ENCODE measurements at regions not wholly inside any gene's neighbourhood (a gene's known extent, or its start where the extent isn't known, plus 50 kb on each side); places are given as distances from the start of the nearest gene placed in this dataset.

- Mint-ChIP-seq H3K36me3 (ENCODE audit: insufficient read depth, unreplicated experiment) (no peaks in the 10 kb centered on the region), H3K9me3 (ENCODE audit: low read depth, unreplicated experiment) (no peaks in the 10 kb centered on the region), H3K27ac (ENCODE audit: unreplicated experiment) (no peak overlapping the region), H3K4me3 (ENCODE audit: low read depth, unreplicated experiment) (no peak overlapping the region), H3K4me1 (ENCODE audit: low read depth, unreplicated experiment) (no peaks in the 10 kb centered on the region), H3K27me3 (ENCODE audit: unreplicated experiment) (peaks cover 75% of the 10 kb centered on the region)
- no peak for DNase-seq
- intact Hi-C loops (cut with micrococcal nuclease; ENCODE audit: unreplicated experiment): no loop called here
- CTCF ChIA-PET: interaction anchor here (1.4 kb wide), 1 partner anchor 14 kb away, joined by 3 read pairs; no protein-coding TSS in a partner anchor
- BruUV-seq (replicated peaks): no TSS peak
- no peak for TF ChIP-seq CTCF (IDR thresholded peaks at IDR 0.05; ENCODE audit: unreplicated experiment)
Measured at GRCh38 chr20:56988446-56988845, 278.0 kb downstream of the BMP7 start.

GRCh38 chr20:56989516-56989915, 276.9 kb downstream of the BMP7 start:
- no peak overlapping the region for H3K27ac Mint-ChIP-seq (ENCODE audit: unreplicated experiment)
- CTCF ChIA-PET: no interaction called here
- DNase-seq: no peak
- no peak overlapping the region for H3K4me3 Mint-ChIP-seq (ENCODE audit: low read depth, unreplicated experiment)
- no peaks in the 10 kb centered on the region for H3K4me1 Mint-ChIP-seq (ENCODE audit: low read depth, unreplicated experiment)
- H3K36me3 Mint-ChIP-seq (ENCODE audit: insufficient read depth, unreplicated experiment): no peaks in the 10 kb centered on the region
- H3K27me3 Mint-ChIP-seq (ENCODE audit: unreplicated experiment): peaks cover 77% of the 10 kb centered on the region
- TF ChIP-seq CTCF (IDR thresholded peaks at IDR 0.05; ENCODE audit: unreplicated experiment): no peak
- intact Hi-C loops (cut with micrococcal nuclease; ENCODE audit: unreplicated experiment): no loop called here
- no peaks in the 10 kb centered on the region for H3K9me3 Mint-ChIP-seq (ENCODE audit: low read depth, unreplicated experiment)
- BruUV-seq (replicated peaks): no TSS peak

- no peak overlapping the region for H3K27ac Mint-ChIP-seq (ENCODE audit: unreplicated experiment)
- H3K27me3 Mint-ChIP-seq (ENCODE audit: unreplicated experiment): peaks cover 95% of the 10 kb centered on the region
- TF ChIP-seq CTCF (IDR thresholded peaks at IDR 0.05; ENCODE audit: unreplicated experiment): no peak
- CTCF ChIA-PET: no interaction called here
- no peak for DNase-seq
- no peaks in the 10 kb centered on the region for H3K4me1 Mint-ChIP-seq (ENCODE audit: low read depth, unreplicated experiment)
- intact Hi-C loops (cut with micrococcal nuclease; ENCODE audit: unreplicated experiment): no loop called here
- no peak overlapping the region for H3K4me3 Mint-ChIP-seq (ENCODE audit: low read depth, unreplicated experiment)
- H3K36me3 Mint-ChIP-seq (ENCODE audit: insufficient read depth, unreplicated experiment): no peaks in the 10 kb centered on the region
- BruUV-seq (replicated peaks): no TSS peak
- H3K9me3 Mint-ChIP-seq (ENCODE audit: low read depth, unreplicated experiment): no peaks in the 10 kb centered on the region
Measured at GRCh38 chr20:56993020-56993559, 273.4 kb downstream of the BMP7 start.

GRCh38 chr20:56994006-56994405, 272.4 kb downstream of the BMP7 start:
- Mint-ChIP-seq H3K27me3 (ENCODE audit: unreplicated experiment) (peaks cover 95% of the 10 kb centered on the region), H3K27ac (ENCODE audit: unreplicated experiment) (no peak overlapping the region), H3K4me3 (ENCODE audit: low read depth, unreplicated experiment) (no peak overlapping the region), H3K4me1 (ENCODE audit: low read depth, unreplicated experiment) (no peaks in the 10 kb centered on the region), H3K9me3 (ENCODE audit: low read depth, unreplicated experiment) (peaks cover 2% of the 10 kb centered on the region), H3K36me3 (ENCODE audit: insufficient read depth, unreplicated experiment) (no peaks in the 10 kb centered on the region)
- CTCF ChIA-PET: no interaction called here
- no TSS peak for BruUV-seq (replicated peaks)
- no peak for DNase-seq
- no peak for TF ChIP-seq CTCF (IDR thresholded peaks at IDR 0.05; ENCODE audit: unreplicated experiment)
- intact Hi-C loops (cut with micrococcal nuclease; ENCODE audit: unreplicated experiment): no loop called here
